ENCODE measurements at regions not wholly inside any gene's neighbourhood (a gene's known extent, or its start where the extent isn't known, plus 50 kb on each side); places are given as distances from the start of the nearest gene placed in this dataset.

- DNase-seq (no peak), ATAC-seq (no peak)
- H3K4me1 ChIP-seq, result peaks cover 0 to 17% (median 3%) of the 10 kb centered on the region in 12 donors
- peaks cover 0 to 6% (median 0%) of the 10 kb centered on the region in 12 donors for H3K9me3 ChIP-seq
- H3K36me3 ChIP-seq, result no peaks in the 10 kb centered on the region
- no peak overlapping the region for H3K27ac ChIP-seq
- H3K4me3 ChIP-seq, result no peak overlapping the region
- no peaks in the 10 kb centered on the region for H3K27me3 ChIP-seq
- 88 to 95% (median 92%) methylated on average over 2 of the region's 2 CpGs for WGBS, 4 donors
- intact Hi-C loops (cut with DNase I), result loop anchor here in 3 of 10 donors (10.0 kb wide), 2 partner anchors 352 to 362 kb away; partner anchors contain the start of gene CTNNB1 (in 1 of the 3)
- TF ChIP-seq POLR2A (IDR thresholded peaks at IDR 0.05) (no peak), CTCF (IDR thresholded peaks at IDR 0.05) (no peak)
Observed at GRCh38 chr3:40843208-40843624, 318.5 kb downstream of the ZNF621 start.

- H3K27ac ChIP-seq, result no peak overlapping the region
- DNase-seq, result no peak
- intact Hi-C loops (cut with DNase I), result loop anchor here in 3 of 10 donors (10.0 kb wide), 2 partner anchors 351 to 361 kb away; partner anchors contain the start of gene CTNNB1 (in 1 of the 3)
- H3K9me3 ChIP-seq, result peaks cover 0 to 6% (median 0%) of the 10 kb centered on the region in 12 donors
- no peak overlapping the region for H3K4me3 ChIP-seq
- peaks cover 0 to 17% (median 3%) of the 10 kb centered on the region in 12 donors for H3K4me1 ChIP-seq
- TF ChIP-seq CTCF (IDR thresholded peaks at IDR 0.05), result no peak
- TF ChIP-seq POLR2A (IDR thresholded peaks at IDR 0.05), result no peak
- ATAC-seq, result no peak
- H3K36me3 ChIP-seq, result no peaks in the 10 kb centered on the region
- 79 to 90% (median 81%) methylated on average over 7 of the region's 7 CpGs for WGBS, 4 donors
- H3K27me3 ChIP-seq, result no peaks in the 10 kb centered on the region
Observed at GRCh38 chr3:40843851-40844548, 319.2 kb downstream of the ZNF621 start.

- Histone ChIP-seq H3K27me3 (no peaks in the 10 kb centered on the region), H3K4me1 (peaks cover 0 to 17% (median 3%) of the 10 kb centered on the region in 12 donors), H3K27ac (no peak overlapping the region), H3K36me3 (no peaks in the 10 kb centered on the region), H3K4me3 (no peak overlapping the region), H3K9me3 (peaks cover 0 to 6% (median 0%) of the 10 kb centered on the region in 12 donors)
- DNase-seq (no peak), ATAC-seq (no peak)
- TF ChIP-seq CTCF (IDR thresholded peaks at IDR 0.05) (no peak), POLR2A (IDR thresholded peaks at IDR 0.05) (no peak)
- WGBS, 4 donors, result 96 to 100% (median 98%) methylated on average over 2 of the region's 2 CpGs
- intact Hi-C loops (cut with DNase I), result loop anchor here in 3 of 10 donors (10.0 kb wide), 2 partner anchors 350 to 360 kb away; partner anchors contain the start of gene CTNNB1 (in 1 of the 3)
Observed at GRCh38 chr3:40844896-40845295, 320.1 kb downstream of the ZNF621 start.

DNA sequence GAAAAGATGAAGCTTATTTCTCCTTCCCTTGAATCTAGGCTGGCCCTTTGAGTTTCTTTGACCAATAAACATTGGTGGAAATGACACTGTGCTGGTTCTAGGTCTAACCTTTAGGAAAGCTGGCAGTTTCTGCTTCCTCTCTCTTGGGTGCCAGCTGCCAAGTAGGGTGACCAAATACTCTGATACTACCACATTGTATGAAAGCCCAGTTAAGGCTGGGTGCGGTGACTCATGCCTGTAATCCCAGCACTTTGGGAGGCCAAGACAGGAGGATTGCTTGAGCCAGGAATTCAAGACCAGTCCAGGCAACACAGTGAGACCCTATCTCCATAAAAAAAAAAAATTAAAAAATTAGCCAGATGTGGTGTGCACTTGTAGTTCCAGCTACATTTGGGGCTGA is 320.7 kb downstream of the ZNF621 start:
- intact Hi-C loops (cut with DNase I), result loop anchor here in 3 of 10 donors (10.0 kb wide), 2 partner anchors 349 to 359 kb away; partner anchors contain the start of gene CTNNB1 (in 1 of the 3)
- peaks cover 0 to 6% (median 0%) of the 10 kb centered on the region in 12 donors for H3K9me3 ChIP-seq
- H3K4me1 ChIP-seq, result peaks cover 0 to 17% (median 3%) of the 10 kb centered on the region in 12 donors
- DNase-seq (no peak), ATAC-seq (no peak)
- WGBS, 4 donors, result 100% methylated on average over 1 of the region's 1 CpG
- H3K4me3 ChIP-seq, result no peak overlapping the region
- no peak overlapping the region for H3K27ac ChIP-seq
- TF ChIP-seq POLR2A (IDR thresholded peaks at IDR 0.05) (no peak), CTCF (IDR thresholded peaks at IDR 0.05) (no peak)
- H3K27me3 ChIP-seq, result no peaks in the 10 kb centered on the region
- H3K36me3 ChIP-seq, result no peaks in the 10 kb centered on the region

Measured in heart left ventricle (tissue), 16 donors.